GM23338 (cell line): ENCODE measurements at regions not wholly inside any gene's neighbourhood (a gene's known extent, or its start where the extent isn't known, plus 50 kb on each side); places are given as distances from the start of the nearest gene placed in this dataset.

Experiments
- CTCF ChIP-seq, 2 experiments: fragments of 200-600 bp in 1 of 2; sonication (generic) in 1 of 2; conservative IDR thresholded peaks; 2 replicates each; pipeline versions ENCODE4 v1.5.1 to v1.6.1; 2016 to 2017; ENCODE audit warnings: antibody characterized with exemption in 2 of 2, low read depth in 2 of 2, mild to moderate bottlenecking in 2 of 2, moderate library complexity in 1 of 2
- ETS1 ChIP-seq: IDR thresholded peaks from 2 replicates; pipeline ENCODE4 v1.6.1; 2016; ENCODE audit warnings: antibody characterized with exemption
- EZH2 ChIP-seq: fragments of 200-600 bp; sonication (generic); IDR thresholded peaks from one replicate; pipeline ENCODE4 v1.8.0; 2017; ENCODE audit warnings: antibody characterized with exemption, mild to moderate bottlenecking, low read depth; ENCODE audit not compliant: unreplicated experiment
- EZH2phosphoT487 ChIP-seq: fragments of 200-600 bp; sonication (generic); IDR thresholded peaks from one replicate; pipeline ENCODE4 v1.8.1; 2018; ENCODE audit warnings: antibody characterized with exemption; ENCODE audit not compliant: unreplicated experiment
- POLR2AphosphoS5 ChIP-seq: IDR thresholded peaks from 2 replicates; pipeline ENCODE4 v1.6.1; 2016; ENCODE audit warnings: antibody characterized with exemption, low read depth
- ZNF114 ChIP-seq: fragments of 250-450 bp; sonication (Bioruptor Pico); IDR thresholded peaks from 2 replicates; pipeline ENCODE4 v1.5.0; 2020; ENCODE audit warnings: mild to moderate bottlenecking, moderate library complexity

- TF ChIP-seq CTCF (conservative IDR thresholded peaks at IDR 0.05; ENCODE audit: low read depth in 2 of 2) (no peak), EZH2 (no peak), POLR2AphosphoS5 (no peak), ETS1 (no peak), EZH2phosphoT487 (no peak), ZNF114 (CRISPR knock-in tag) (no peak)
These were observed 104.6 kb downstream of the TBX3 start for GRCh38 chr12:114579389-114579788.
